Ascending aorta (tissue), 2 donors: ENCODE measurements at regions not wholly inside any gene's neighbourhood (a gene's known extent, or its start where the extent isn't known, plus 50 kb on each side); places are given as distances from the start of the nearest gene placed in this dataset.

ENCODE experiments used
- DNase-seq, 2 donors: peaks; one replicate each; pipeline ENCODE4 v3.0.0-alpha.2; 2019; ENCODE audit warnings: low spot score in 2 of 2
- H3K27ac ChIP-seq, 2 donors: fragments of 200-600 bp; sonication (generic); one replicate each; pipeline ENCODE4 v1.5.1; 2016 to 2017; ENCODE audit warnings: mild to moderate bottlenecking in 1 of 2
- H3K27me3 ChIP-seq: fragments of 200-600 bp; sonication (generic); one replicate; pipeline ENCODE4 v1.5.1; 2017
- H3K36me3 ChIP-seq, 2 donors: fragments of 200-600 bp; sonication (generic); one replicate each; pipeline ENCODE4 v1.5.1; 2016
- H3K4me1 ChIP-seq, 2 donors: fragments of 200-600 bp; sonication (generic); one replicate each; pipeline ENCODE4 v1.5.1; 2016 to 2017; ENCODE audit warnings: mild to moderate bottlenecking in 1 of 2
- H3K4me3 ChIP-seq, 2 donors: fragments of 200-600 bp; sonication (generic); one replicate each; pipeline ENCODE4 v1.5.1; 2016 to 2017; ENCODE audit warnings: mild to moderate bottlenecking in 1 of 2
- H3K9me3 ChIP-seq, 2 donors: fragments of 200-600 bp; sonication (generic); one replicate each; pipeline ENCODE4 v1.5.1; 2016
- CTCF ChIP-seq, 3 experiments: fragments of 200-600 bp in 2 of 3; fragments of 450-650 bp in 1 of 3; sonication (generic) in 2 of 3; IDR thresholded peaks; one replicate each; pipeline ENCODE4 v1.5.1; 2016 to 2019; ENCODE audit warnings: antibody characterized with exemption in 3 of 3, mild to moderate bottlenecking in 1 of 3, moderate library complexity in 1 of 3
- intact Hi-C: fragments of 100-400 bp; cut with DNase I; formaldehyde crosslinking; loops from one replicate; pipeline ENCODE4 v1.15.1; 2023

- H3K27me3 ChIP-seq, result no peaks in the 10 kb centered on the region
- H3K4me1 ChIP-seq, result no peaks in the 10 kb centered on the region
- TF ChIP-seq CTCF (IDR thresholded peaks at IDR 0.05), result no peak
- no peaks in the 10 kb centered on the region for H3K9me3 ChIP-seq
- DNase-seq, result no peak
- H3K36me3 ChIP-seq, result no peaks in the 10 kb centered on the region
- intact Hi-C loops, result no loop called here
- H3K4me3 ChIP-seq, result no peak overlapping the region
- H3K27ac ChIP-seq, result no peak overlapping the region
These were observed 732.5 kb upstream of the RBFOX1 start for GRCh38 chr16:6600167-6600566.

DNA sequence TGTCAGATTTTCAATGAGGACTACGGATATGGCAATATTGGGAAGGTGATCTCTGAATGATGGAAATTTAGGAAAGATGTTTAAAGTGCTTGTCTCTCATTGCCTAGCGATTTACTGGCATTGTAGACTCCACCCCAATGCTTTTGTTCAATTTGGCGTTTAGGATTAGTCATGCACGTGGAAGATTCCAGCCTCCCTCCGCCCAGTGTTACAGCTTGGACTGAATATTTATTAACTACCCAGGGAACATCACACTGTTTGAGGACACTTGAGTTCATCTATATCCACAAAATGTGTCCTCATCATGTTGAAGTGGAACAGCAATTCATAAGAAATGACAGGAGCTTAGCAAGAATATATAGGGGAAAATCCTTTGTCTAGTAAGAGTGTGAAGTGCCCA is 738.8 kb upstream of the RBFOX1 start:
- intact Hi-C loops, result no loop called here
- Histone ChIP-seq H3K9me3 (no peaks in the 10 kb centered on the region), H3K27ac (no peak overlapping the region), H3K4me3 (no peak overlapping the region), H3K36me3 (no peaks in the 10 kb centered on the region), H3K27me3 (no peaks in the 10 kb centered on the region), H3K4me1 (no peaks in the 10 kb centered on the region)
- no peak for DNase-seq
- no peak for TF ChIP-seq CTCF (IDR thresholded peaks at IDR 0.05)

GRCh38 chr16:6576606-6577005 is 756.0 kb upstream of the RBFOX1 start:
- TF ChIP-seq CTCF (IDR thresholded peaks at IDR 0.05), result no peak
- Histone ChIP-seq H3K36me3 (no peaks in the 10 kb centered on the region), H3K27me3 (no peaks in the 10 kb centered on the region), H3K4me3 (no peak overlapping the region), H3K4me1 (no peaks in the 10 kb centered on the region), H3K9me3 (no peaks in the 10 kb centered on the region), H3K27ac (no peak overlapping the region)
- intact Hi-C loops, result no loop called here
- DNase-seq, result no peak

GRCh38 chr16:6576113-6576512 is 756.5 kb upstream of the RBFOX1 start:
- Histone ChIP-seq H3K27me3 (no peaks in the 10 kb centered on the region), H3K9me3 (no peaks in the 10 kb centered on the region), H3K36me3 (no peaks in the 10 kb centered on the region), H3K4me3 (no peak overlapping the region), H3K4me1 (no peaks in the 10 kb centered on the region), H3K27ac (no peak overlapping the region)
- TF ChIP-seq CTCF (IDR thresholded peaks at IDR 0.05), result no peak
- DNase-seq, result no peak
- intact Hi-C loops, result no loop called here

- no peak for TF ChIP-seq CTCF (IDR thresholded peaks at IDR 0.05)
- no peaks in the 10 kb centered on the region for H3K27me3 ChIP-seq
- intact Hi-C loops, result no loop called here
- H3K36me3 ChIP-seq, result no peaks in the 10 kb centered on the region
- H3K4me3 ChIP-seq, result no peak overlapping the region
- DNase-seq, result no peak
- no peak overlapping the region for H3K27ac ChIP-seq
- H3K9me3 ChIP-seq, result no peaks in the 10 kb centered on the region
- no peaks in the 10 kb centered on the region for H3K4me1 ChIP-seq
These were observed 758.5 kb upstream of the RBFOX1 start for GRCh38 chr16:6574146-6574545.

DNA sequence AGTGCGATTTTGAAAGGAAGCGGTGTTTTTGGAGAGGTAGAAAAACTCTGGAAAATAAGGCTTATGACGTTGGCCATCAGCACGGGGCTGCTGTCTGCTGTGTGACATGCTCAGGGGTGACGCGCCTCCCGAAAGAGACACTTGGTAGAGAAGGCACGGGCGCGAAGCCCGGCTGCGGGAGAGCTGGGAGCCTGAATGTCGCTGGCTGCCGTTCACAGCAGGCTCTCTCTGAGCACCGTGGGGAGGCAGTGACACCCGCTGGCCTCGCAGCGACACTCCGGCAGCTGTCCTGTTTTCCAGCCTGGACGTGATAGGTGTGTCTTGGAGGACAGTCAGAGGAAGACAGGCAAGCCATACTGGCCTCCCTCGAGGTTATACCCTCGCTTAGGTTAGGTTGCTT is 759.1 kb upstream of the RBFOX1 start:
- intact Hi-C loops, result no loop called here
- H3K4me3 ChIP-seq, result no peak overlapping the region

More for the DNA sequence above, 759.1 kb upstream of the RBFOX1 start:
- no peak for DNase-seq
- Histone ChIP-seq H3K27me3 (no peaks in the 10 kb centered on the region), H3K9me3 (no peaks in the 10 kb centered on the region), H3K27ac (no peak overlapping the region), H3K36me3 (no peaks in the 10 kb centered on the region), H3K4me1 (no peaks in the 10 kb centered on the region)
- no peak for TF ChIP-seq CTCF (IDR thresholded peaks at IDR 0.05)
